ENCODE measurements at regions not wholly inside any gene's neighbourhood (a gene's known extent, or its start where the extent isn't known, plus 50 kb on each side); places are given as distances from the start of the nearest gene placed in this dataset.

DNA sequence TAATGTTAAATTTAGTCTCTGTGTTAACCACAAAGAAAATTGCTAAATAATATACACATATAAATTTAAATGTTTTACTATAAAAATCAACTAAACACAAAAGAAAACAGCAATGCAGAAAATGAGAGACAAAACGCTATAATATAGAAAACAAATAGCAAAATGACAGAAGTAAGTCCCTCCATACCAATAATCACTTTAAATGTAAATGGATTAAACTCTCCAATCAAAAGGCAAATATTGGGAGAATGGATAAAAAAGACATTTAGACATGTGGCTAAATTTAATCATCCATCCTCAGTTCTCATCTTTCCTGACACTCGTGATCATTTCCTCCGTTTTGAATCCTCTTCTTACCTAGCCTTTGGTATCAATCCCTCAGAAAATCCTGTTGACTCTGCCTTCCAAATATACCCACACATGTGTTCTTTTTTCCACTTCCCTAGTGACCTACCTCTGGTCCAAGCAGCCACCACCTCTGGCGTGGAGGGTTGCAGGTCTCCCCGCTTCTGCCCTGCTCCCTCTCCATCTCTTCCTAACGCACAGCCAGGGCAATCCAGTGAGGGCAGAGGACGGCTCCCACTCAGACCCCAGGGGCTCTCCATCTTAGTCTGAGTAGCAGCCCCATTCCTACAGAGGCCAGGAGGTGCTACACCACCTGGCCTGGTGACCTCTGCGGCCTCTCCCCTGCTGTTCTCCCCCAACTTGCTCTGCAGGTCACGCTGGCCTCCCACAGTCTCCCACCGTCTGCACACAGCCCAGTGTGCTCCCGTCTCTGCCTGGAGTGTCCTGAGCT lies 149.2 kb downstream of the RNASET2 start:
- H3K4me2 ChIP-seq (ENCODE audit: low read length, poor library complexity, severe bottlenecking): no peak overlapping the region
- no peak overlapping the region for H3K27ac ChIP-seq (ENCODE audit: low read length, poor library complexity, severe bottlenecking)
- no peak overlapping the region for H3K14ac ChIP-seq (ENCODE audit: low read length in 2 of 2)
- H2BK12ac ChIP-seq (ENCODE audit: low read length in 2 of 2): no peak overlapping the region
- H2AK5ac ChIP-seq (ENCODE audit: low read length, severe bottlenecking): no peak overlapping the region
- no peak overlapping the region for H3K4ac ChIP-seq (ENCODE audit: low read depth in 1 of 2, low read length in 2 of 2)
- no peak overlapping the region for H3K9ac ChIP-seq (ENCODE audit: low read length)
- no peaks in the 10 kb centered on the region for H3K79me1 ChIP-seq (replicated peaks; ENCODE audit: low read length, poor library complexity, severe bottlenecking)
- no peak overlapping the region for H2BK120ac ChIP-seq (ENCODE audit: low read depth, low read length)
- no peaks in the 10 kb centered on the region for H3K4me1 ChIP-seq (ENCODE audit: control insufficient read depth, insufficient read depth, low read depth, low read length)
- H3K23ac ChIP-seq (ENCODE audit: low read length in 2 of 2): no peak overlapping the region
- no peak overlapping the region for H4K91ac ChIP-seq (ENCODE audit: low read length)
- no peak overlapping the region for H2BK15ac ChIP-seq (ENCODE audit: low read depth, poor library complexity, severe bottlenecking)
- H3K4me3 ChIP-seq (ENCODE audit: insufficient read depth in 1 of 2, low read depth in 1 of 2, low read length in 2 of 2): no peak overlapping the region
- H3K27me3 ChIP-seq (ENCODE audit: control insufficient read depth in 1 of 2, insufficient read depth in 1 of 2, low read length in 2 of 2): no peaks in the 10 kb centered on the region
- H2AFZ ChIP-seq (ENCODE audit: low read depth, low read length): no peak overlapping the region
- no peak overlapping the region for H3K18ac ChIP-seq (ENCODE audit: low read depth in 1 of 2, low read length in 2 of 2)
- peaks cover 34% of the 10 kb centered on the region for H3K9me3 ChIP-seq (ENCODE audit: control insufficient read depth, low read length)
- no peak overlapping the region for H2BK5ac ChIP-seq (ENCODE audit: low read depth, low read length, poor library complexity, severe bottlenecking)
- H3K36me3 ChIP-seq (ENCODE audit: control insufficient read depth in 1 of 2, insufficient read depth in 2 of 2, low read depth in 1 of 2, low read length in 2 of 2): no peaks in the 10 kb centered on the region
- DNase-seq: no peak
- WGBS: 85% methylated on average over 10 of the region's 11 CpGs
- no peak overlapping the region for H4K8ac ChIP-seq (ENCODE audit: low read length)

DNA sequence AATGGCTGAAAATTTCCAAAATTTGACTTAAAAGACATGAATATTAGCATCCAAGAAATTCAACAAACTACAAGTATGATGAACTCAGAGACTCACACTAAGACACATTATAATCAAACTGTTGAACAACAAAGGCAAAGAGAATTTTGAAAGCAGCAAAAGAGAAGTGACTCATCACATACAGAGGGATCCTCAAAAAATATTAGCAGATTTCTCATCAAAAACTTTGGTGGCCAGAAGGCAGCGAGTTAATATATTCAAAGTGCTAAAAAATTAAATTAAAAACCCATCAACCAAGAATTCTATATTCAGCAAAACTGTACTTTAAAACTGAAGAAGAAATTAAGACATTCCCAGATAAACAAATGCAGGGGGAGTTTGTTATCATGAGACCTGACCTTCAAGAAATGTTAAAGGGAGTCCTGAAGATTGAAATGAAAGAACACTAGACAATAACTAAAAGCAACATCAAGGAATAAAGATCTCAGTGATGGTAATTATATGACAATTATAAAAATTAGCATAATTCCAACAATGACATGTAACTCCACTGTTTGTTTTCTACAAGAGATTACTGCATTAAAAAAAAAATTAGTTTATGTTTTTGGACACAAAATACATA lies 150.0 kb downstream of the RNASET2 start:
- Histone ChIP-seq H3K4ac (ENCODE audit: low read depth in 1 of 2, low read length in 2 of 2) (no peak overlapping the region), H4K8ac (ENCODE audit: low read length) (no peak overlapping the region), H3K4me2 (ENCODE audit: low read length, poor library complexity, severe bottlenecking) (no peak overlapping the region), H3K18ac (ENCODE audit: low read depth in 1 of 2, low read length in 2 of 2) (no peak overlapping the region), H3K27ac (ENCODE audit: low read length, poor library complexity, severe bottlenecking) (no peak overlapping the region), H2BK120ac (ENCODE audit: low read depth, low read length) (no peak overlapping the region), H2BK15ac (ENCODE audit: low read depth, poor library complexity, severe bottlenecking) (no peak overlapping the region), H2BK5ac (ENCODE audit: low read depth, low read length, poor library complexity, severe bottlenecking) (no peak overlapping the region), H2AFZ (ENCODE audit: low read depth, low read length) (no peak overlapping the region), H3K9me3 (ENCODE audit: control insufficient read depth, low read length) (peaks cover 34% of the 10 kb centered on the region), H3K23ac (ENCODE audit: low read length in 2 of 2) (no peak overlapping the region), H3K4me1 (ENCODE audit: control insufficient read depth, insufficient read depth, low read depth, low read length) (no peaks in the 10 kb centered on the region), H2AK5ac (ENCODE audit: low read length, severe bottlenecking) (no peak overlapping the region), H3K36me3 (ENCODE audit: control insufficient read depth in 1 of 2, insufficient read depth in 2 of 2, low read depth in 1 of 2, low read length in 2 of 2) (no peaks in the 10 kb centered on the region), H3K79me1 (replicated peaks; ENCODE audit: low read length, poor library complexity, severe bottlenecking) (no peaks in the 10 kb centered on the region), H3K9ac (ENCODE audit: low read length) (no peak overlapping the region), H2BK12ac (ENCODE audit: low read length in 2 of 2) (no peak overlapping the region), H3K27me3 (ENCODE audit: control insufficient read depth in 1 of 2, insufficient read depth in 1 of 2, low read length in 2 of 2) (no peaks in the 10 kb centered on the region), H3K4me3 (ENCODE audit: insufficient read depth in 1 of 2, low read depth in 1 of 2, low read length in 2 of 2) (no peak overlapping the region), H3K14ac (ENCODE audit: low read length in 2 of 2) (no peak overlapping the region), H4K91ac (ENCODE audit: low read length) (no peak overlapping the region)
- no CpG with 5 or more reads among the region's 1 CpG for WGBS
- no peak for DNase-seq

DNA sequence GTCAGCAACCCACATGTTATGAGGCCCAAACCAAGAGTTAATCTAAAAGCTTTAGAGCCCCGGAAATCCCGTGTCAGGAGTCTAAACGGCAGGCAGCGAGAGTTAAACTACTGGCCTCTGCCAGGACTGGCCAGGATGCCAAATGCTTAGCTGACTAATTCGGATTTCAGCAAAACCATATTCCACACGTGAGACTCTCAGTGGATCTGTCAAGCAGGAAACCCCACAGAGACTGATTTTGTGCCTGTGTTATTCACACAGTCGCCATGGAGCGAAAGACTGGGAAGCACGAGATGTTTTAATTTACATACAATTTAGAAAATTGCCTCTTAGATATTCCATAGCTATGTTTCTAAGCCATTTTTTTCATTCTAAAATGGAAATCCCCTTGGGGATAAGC lies 152.9 kb downstream of the RNASET2 start:
- no peaks in the 10 kb centered on the region for H3K27me3 ChIP-seq (ENCODE audit: control insufficient read depth in 1 of 2, insufficient read depth in 1 of 2, low read length in 2 of 2)
- H2AK5ac ChIP-seq (ENCODE audit: low read length, severe bottlenecking): no peak overlapping the region
- 74% methylated on average over 7 of the region's 9 CpGs for WGBS

DNA sequence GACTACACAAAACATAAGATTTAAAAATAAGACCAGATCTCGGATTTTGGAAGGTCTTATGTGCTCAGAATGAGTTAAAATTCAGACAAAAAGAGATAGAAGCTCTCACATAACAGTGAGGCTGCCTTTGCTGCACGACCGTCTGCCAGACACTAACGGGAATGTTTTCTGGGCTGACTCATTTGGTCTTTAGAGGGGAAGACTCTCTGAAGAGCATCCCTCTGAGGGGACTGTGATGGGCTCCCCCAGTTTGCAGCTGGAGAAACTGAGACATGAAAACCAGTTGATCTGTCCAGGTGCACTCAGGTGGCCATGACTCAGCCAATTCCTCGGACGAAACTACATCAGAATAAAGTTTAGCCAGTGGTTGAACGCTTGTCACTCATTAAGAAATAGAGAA lies 153.9 kb downstream of the RNASET2 start:
- H3K4me1 ChIP-seq (ENCODE audit: control insufficient read depth, insufficient read depth, low read depth, low read length): no peaks in the 10 kb centered on the region
- H3K23ac ChIP-seq (ENCODE audit: low read length in 2 of 2): no peak overlapping the region
- no peak overlapping the region for H3K18ac ChIP-seq (ENCODE audit: low read depth in 1 of 2, low read length in 2 of 2)
- H4K91ac ChIP-seq (ENCODE audit: low read length): no peak overlapping the region
- no peaks in the 10 kb centered on the region for H3K36me3 ChIP-seq (ENCODE audit: control insufficient read depth in 1 of 2, insufficient read depth in 2 of 2, low read depth in 1 of 2, low read length in 2 of 2)
- no peak overlapping the region for H2BK120ac ChIP-seq (ENCODE audit: low read depth, low read length)
- H2BK12ac ChIP-seq (ENCODE audit: low read length in 2 of 2): no peak overlapping the region
- H3K9ac ChIP-seq (ENCODE audit: low read length): no peak overlapping the region
- no peak overlapping the region for H3K27ac ChIP-seq (ENCODE audit: low read length, poor library complexity, severe bottlenecking)
- no peaks in the 10 kb centered on the region for H3K27me3 ChIP-seq (ENCODE audit: control insufficient read depth in 1 of 2, insufficient read depth in 1 of 2, low read length in 2 of 2)
- no peak overlapping the region for H4K8ac ChIP-seq (ENCODE audit: low read length)
- 62% methylated on average over 4 of the region's 7 CpGs for WGBS
- no peak overlapping the region for H3K4me2 ChIP-seq (ENCODE audit: low read length, poor library complexity, severe bottlenecking)
- no peak for DNase-seq
- H3K4ac ChIP-seq (ENCODE audit: low read depth in 1 of 2, low read length in 2 of 2): no peak overlapping the region
- no peak overlapping the region for H2BK15ac ChIP-seq (ENCODE audit: low read depth, poor library complexity, severe bottlenecking)
- H2AK5ac ChIP-seq (ENCODE audit: low read length, severe bottlenecking): no peak overlapping the region
- H2AFZ ChIP-seq (ENCODE audit: low read depth, low read length): no peak overlapping the region
- H2BK5ac ChIP-seq (ENCODE audit: low read depth, low read length, poor library complexity, severe bottlenecking): no peak overlapping the region
- H3K79me1 ChIP-seq (replicated peaks; ENCODE audit: low read length, poor library complexity, severe bottlenecking): no peaks in the 10 kb centered on the region
- H3K14ac ChIP-seq (ENCODE audit: low read length in 2 of 2): no peak overlapping the region
- no peak overlapping the region for H3K4me3 ChIP-seq (ENCODE audit: insufficient read depth in 1 of 2, low read depth in 1 of 2, low read length in 2 of 2)
- H3K9me3 ChIP-seq (ENCODE audit: control insufficient read depth, low read length): peaks cover 25% of the 10 kb centered on the region

More for the DNA sequence above, 152.9 kb downstream of the RNASET2 start:
- Histone ChIP-seq H3K79me1 (replicated peaks; ENCODE audit: low read length, poor library complexity, severe bottlenecking) (no peaks in the 10 kb centered on the region), H2AFZ (ENCODE audit: low read depth, low read length) (no peak overlapping the region), H3K9me3 (ENCODE audit: control insufficient read depth, low read length) (peaks cover 34% of the 10 kb centered on the region), H3K9ac (ENCODE audit: low read length) (no peak overlapping the region), H3K4me2 (ENCODE audit: low read length, poor library complexity, severe bottlenecking) (no peak overlapping the region), H2BK5ac (ENCODE audit: low read depth, low read length, poor library complexity, severe bottlenecking) (no peak overlapping the region), H2BK15ac (ENCODE audit: low read depth, poor library complexity, severe bottlenecking) (no peak overlapping the region), H3K4me3 (ENCODE audit: insufficient read depth in 1 of 2, low read depth in 1 of 2, low read length in 2 of 2) (no peak overlapping the region), H3K18ac (ENCODE audit: low read depth in 1 of 2, low read length in 2 of 2) (no peak overlapping the region), H3K4ac (ENCODE audit: low read depth in 1 of 2, low read length in 2 of 2) (no peak overlapping the region), H2BK12ac (ENCODE audit: low read length in 2 of 2) (no peak overlapping the region), H3K14ac (ENCODE audit: low read length in 2 of 2) (no peak overlapping the region), H2BK120ac (ENCODE audit: low read depth, low read length) (no peak overlapping the region), H3K23ac (ENCODE audit: low read length in 2 of 2) (no peak overlapping the region), H3K27ac (ENCODE audit: low read length, poor library complexity, severe bottlenecking) (no peak overlapping the region), H3K36me3 (ENCODE audit: control insufficient read depth in 1 of 2, insufficient read depth in 2 of 2, low read depth in 1 of 2, low read length in 2 of 2) (no peaks in the 10 kb centered on the region), H3K4me1 (ENCODE audit: control insufficient read depth, insufficient read depth, low read depth, low read length) (no peaks in the 10 kb centered on the region), H4K91ac (ENCODE audit: low read length) (no peak overlapping the region), H4K8ac (ENCODE audit: low read length) (no peak overlapping the region)
- DNase-seq: no peak

Data from mesenchymal stem cell (in vitro differentiated cells and primary cell).